ENCODE measurements at regions not wholly inside any gene's neighbourhood (a gene's known extent, or its start where the extent isn't known, plus 50 kb on each side); places are given as distances from the start of the nearest gene placed in this dataset.
"Not testable (repeated sequence)": the region's sequence is repeated elsewhere in the genome, so short reads cannot be mapped to it uniquely, and the experiment has no call there.

DNA sequence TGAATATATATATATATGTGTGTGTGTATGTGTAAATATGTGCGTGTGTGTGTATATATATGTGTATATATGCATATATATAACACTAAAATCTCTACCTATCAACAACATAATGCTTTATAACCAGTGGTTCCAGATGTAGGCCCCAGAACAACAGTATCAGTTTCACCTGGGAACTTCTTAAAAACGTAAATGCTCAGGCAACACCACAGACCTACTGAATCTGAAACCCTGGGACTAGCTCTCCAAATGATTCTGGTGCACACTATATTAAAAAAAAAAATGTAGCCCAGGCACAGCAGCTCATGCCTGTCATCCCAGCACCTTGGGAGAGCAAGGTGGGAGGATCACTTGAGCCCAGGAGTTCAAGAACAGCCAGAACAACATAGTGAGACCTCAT, 67.1 kb upstream of the ZSCAN2 start:
- POLR2A ChIA-PET; BruUV-seq (replicated peaks); H3K36me3 ChIP-seq (ENCODE audit: control insufficient read depth, insufficient read depth, low read length); H3K4me1 ChIP-seq (ENCODE audit: control insufficient read depth, insufficient read depth, low read length); CTCF ChIA-PET; ATAC-seq; H3K4me3 ChIP-seq (ENCODE audit: low read depth in 2 of 2, low read length in 2 of 2); DNase-seq (ENCODE audit: low read depth, low spot score); H3K27ac ChIP-seq (ENCODE audit: low read length); H3K9me3 ChIP-seq (ENCODE audit: control insufficient read depth, insufficient read depth, low read depth, low read length); H3K27me3 ChIP-seq (ENCODE audit: control insufficient read depth, insufficient read depth, low read length); intact Hi-C loops (cut with micrococcal nuclease; ENCODE audit: unreplicated experiment); in situ Hi-C loops (cut with HindIII; ENCODE audit: low pct_unique_long_range_greater_than_20kb, low sequenced_read_pairs): not testable (repeated sequence)

DNA sequence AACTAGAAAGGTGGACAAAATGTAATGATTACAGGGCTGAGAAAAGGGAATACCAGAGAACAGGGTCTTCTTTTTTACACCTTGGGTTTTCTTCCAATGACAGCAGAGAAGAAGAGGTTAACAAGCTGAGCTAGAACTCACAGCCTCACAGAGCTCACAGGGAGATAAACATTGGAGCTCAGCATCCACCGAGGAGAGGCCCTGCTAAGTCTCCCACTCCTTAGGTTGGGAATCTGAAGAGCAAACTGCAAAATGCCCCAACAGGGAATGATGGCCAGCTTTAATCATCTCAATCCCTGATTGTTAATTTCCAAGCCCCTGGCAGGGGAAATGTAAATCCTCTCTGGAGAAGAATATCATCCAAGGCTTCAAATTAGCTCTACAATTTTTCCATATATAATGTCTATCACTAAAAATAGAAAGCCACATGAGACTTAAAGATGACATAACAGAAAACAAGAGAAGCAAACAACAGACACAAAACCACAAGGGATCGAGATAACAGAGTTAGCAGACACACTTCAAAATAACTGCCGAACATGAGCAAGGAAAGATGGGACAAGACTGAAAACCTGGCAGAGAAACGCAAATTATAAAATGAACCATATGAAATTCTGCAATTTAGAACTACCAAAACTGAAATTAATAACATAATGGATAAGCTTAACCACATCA, 66.1 kb upstream of the ZSCAN2 start:
- BruUV-seq (replicated peaks); DNase-seq (ENCODE audit: low read depth, low spot score); H3K4me1 ChIP-seq (ENCODE audit: control insufficient read depth, insufficient read depth, low read length); H3K9me3 ChIP-seq (ENCODE audit: control insufficient read depth, insufficient read depth, low read depth, low read length); H3K36me3 ChIP-seq (ENCODE audit: control insufficient read depth, insufficient read depth, low read length); POLR2A ChIA-PET; H3K27ac ChIP-seq (ENCODE audit: low read length); intact Hi-C loops (cut with micrococcal nuclease; ENCODE audit: unreplicated experiment); H3K4me3 ChIP-seq (ENCODE audit: low read depth in 2 of 2, low read length in 2 of 2); H3K27me3 ChIP-seq (ENCODE audit: control insufficient read depth, insufficient read depth, low read length); ATAC-seq; in situ Hi-C loops (cut with HindIII; ENCODE audit: low pct_unique_long_range_greater_than_20kb, low sequenced_read_pairs); CTCF ChIA-PET: not testable (repeated sequence)

DNA sequence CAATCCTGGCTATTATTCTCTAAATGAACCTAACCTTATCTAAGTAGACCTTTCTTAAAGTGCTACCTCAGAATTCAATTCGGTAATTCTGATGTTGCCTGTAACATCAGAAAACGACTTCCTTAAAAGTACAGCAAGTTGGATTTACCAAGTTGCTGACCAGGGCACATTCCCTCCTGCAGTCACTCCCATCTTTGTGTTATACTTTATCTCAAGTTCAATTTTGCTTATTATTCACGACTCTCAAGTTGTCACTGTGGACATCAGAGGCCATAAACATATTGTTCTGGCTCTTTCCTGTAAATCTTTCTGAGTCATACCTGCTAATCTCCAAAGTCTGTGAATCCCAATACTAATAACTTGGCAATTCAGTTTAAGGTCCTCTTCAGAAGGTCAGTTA, 64.6 kb upstream of the ZSCAN2 start:
- H3K36me3 ChIP-seq (ENCODE audit: control insufficient read depth, insufficient read depth, low read length); intact Hi-C loops (cut with micrococcal nuclease; ENCODE audit: unreplicated experiment); POLR2A ChIA-PET; H3K27ac ChIP-seq (ENCODE audit: low read length); BruUV-seq (replicated peaks); H3K4me3 ChIP-seq (ENCODE audit: low read depth in 2 of 2, low read length in 2 of 2); H3K4me1 ChIP-seq (ENCODE audit: control insufficient read depth, insufficient read depth, low read length); ATAC-seq; CTCF ChIA-PET; DNase-seq (ENCODE audit: low read depth, low spot score); H3K27me3 ChIP-seq (ENCODE audit: control insufficient read depth, insufficient read depth, low read length); in situ Hi-C loops (cut with HindIII; ENCODE audit: low pct_unique_long_range_greater_than_20kb, low sequenced_read_pairs); H3K9me3 ChIP-seq (ENCODE audit: control insufficient read depth, insufficient read depth, low read depth, low read length): not testable (repeated sequence)

DNA sequence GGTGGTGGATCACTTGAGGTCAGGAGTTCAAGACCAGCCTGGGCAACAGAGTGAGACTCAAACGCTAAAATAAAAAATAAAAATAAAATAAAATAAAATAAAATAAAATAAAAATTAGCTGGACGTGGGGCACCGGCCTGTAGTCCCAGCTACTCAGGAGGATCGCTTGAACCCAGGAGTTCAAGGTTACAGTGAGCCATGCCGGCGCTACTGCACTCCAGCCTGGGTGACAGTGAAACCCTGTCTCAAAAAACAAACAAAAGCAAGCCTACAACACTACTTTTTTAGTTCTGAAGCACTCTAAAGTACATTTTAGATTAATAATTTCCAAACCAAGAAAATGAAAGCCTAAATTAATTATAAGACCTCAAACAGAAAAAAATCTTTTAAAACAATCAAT, 56.2 kb upstream of the ZSCAN2 start:
- H3K4me1 ChIP-seq (ENCODE audit: control insufficient read depth, insufficient read depth, low read length); H3K9me3 ChIP-seq (ENCODE audit: control insufficient read depth, insufficient read depth, low read depth, low read length); POLR2A ChIA-PET; in situ Hi-C loops (cut with HindIII; ENCODE audit: low pct_unique_long_range_greater_than_20kb, low sequenced_read_pairs); H3K36me3 ChIP-seq (ENCODE audit: control insufficient read depth, insufficient read depth, low read length); DNase-seq (ENCODE audit: low read depth, low spot score); ATAC-seq; CTCF ChIA-PET; H3K4me3 ChIP-seq (ENCODE audit: low read depth in 2 of 2, low read length in 2 of 2); intact Hi-C loops (cut with micrococcal nuclease; ENCODE audit: unreplicated experiment); H3K27ac ChIP-seq (ENCODE audit: low read length); H3K27me3 ChIP-seq (ENCODE audit: control insufficient read depth, insufficient read depth, low read length); BruUV-seq (replicated peaks): not testable (repeated sequence)

DNA sequence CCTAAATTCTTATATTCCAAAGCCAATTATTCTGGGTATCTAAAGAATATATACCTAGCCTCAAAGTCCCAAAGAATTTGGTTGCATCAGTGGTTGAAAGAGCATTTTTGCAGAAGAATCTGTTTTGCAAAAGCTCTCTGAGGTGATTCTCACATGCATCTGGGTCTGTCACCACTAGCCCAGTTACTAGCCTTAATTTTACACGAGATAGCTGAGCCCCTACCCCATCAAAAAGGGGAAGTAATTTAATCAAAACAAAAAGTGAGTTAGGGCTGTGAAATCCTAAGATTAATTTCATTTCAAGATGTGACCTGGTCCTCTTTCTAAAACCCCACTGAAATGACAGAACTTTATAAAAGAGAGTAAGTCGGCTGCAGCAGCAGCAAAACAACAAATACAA, 53.7 kb upstream of the ZSCAN2 start:
- not testable (repeated sequence) for H3K27me3 ChIP-seq (ENCODE audit: control insufficient read depth, insufficient read depth, low read length)

DNA sequence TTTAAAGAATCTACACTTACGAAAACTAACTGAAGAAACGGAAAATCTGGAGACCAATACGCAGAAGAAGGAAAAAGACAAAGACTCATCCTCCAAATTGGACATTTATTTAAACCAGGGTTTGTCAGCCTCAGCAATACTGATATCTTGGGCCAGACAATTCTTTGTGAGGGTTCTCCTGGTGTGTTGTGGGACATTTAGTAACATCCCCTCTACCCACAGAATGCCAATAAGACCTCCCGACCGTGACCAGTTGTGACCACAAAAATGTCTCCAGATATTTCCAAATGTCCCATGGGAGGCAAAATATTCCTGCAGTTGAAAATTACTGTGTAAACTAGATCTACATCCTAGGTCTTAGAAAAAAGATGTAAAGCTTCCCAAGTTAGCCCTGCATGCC, 50.3 kb upstream of the ZSCAN2 start:
- in situ Hi-C loops (cut with HindIII; ENCODE audit: low pct_unique_long_range_greater_than_20kb, low sequenced_read_pairs); H3K36me3 ChIP-seq (ENCODE audit: control insufficient read depth, insufficient read depth, low read length); DNase-seq (ENCODE audit: low read depth, low spot score); intact Hi-C loops (cut with micrococcal nuclease; ENCODE audit: unreplicated experiment); H3K9me3 ChIP-seq (ENCODE audit: control insufficient read depth, insufficient read depth, low read depth, low read length); H3K27me3 ChIP-seq (ENCODE audit: control insufficient read depth, insufficient read depth, low read length); CTCF ChIA-PET; H3K27ac ChIP-seq (ENCODE audit: low read length); POLR2A ChIA-PET; H3K4me3 ChIP-seq (ENCODE audit: low read depth in 2 of 2, low read length in 2 of 2); H3K4me1 ChIP-seq (ENCODE audit: control insufficient read depth, insufficient read depth, low read length); BruUV-seq (replicated peaks); ATAC-seq: not testable (repeated sequence)

More for the DNA sequence above, 53.7 kb upstream of the ZSCAN2 start:
- BruUV-seq (replicated peaks); H3K4me3 ChIP-seq (ENCODE audit: low read depth in 2 of 2, low read length in 2 of 2); H3K9me3 ChIP-seq (ENCODE audit: control insufficient read depth, insufficient read depth, low read depth, low read length); ATAC-seq; POLR2A ChIA-PET; CTCF ChIA-PET; H3K4me1 ChIP-seq (ENCODE audit: control insufficient read depth, insufficient read depth, low read length); H3K27ac ChIP-seq (ENCODE audit: low read length); DNase-seq (ENCODE audit: low read depth, low spot score); in situ Hi-C loops (cut with HindIII; ENCODE audit: low pct_unique_long_range_greater_than_20kb, low sequenced_read_pairs); H3K36me3 ChIP-seq (ENCODE audit: control insufficient read depth, insufficient read depth, low read length); intact Hi-C loops (cut with micrococcal nuclease; ENCODE audit: unreplicated experiment): not testable (repeated sequence)
